WTC11 (cell line): ENCODE measurements at regions not wholly inside any gene's neighbourhood (a gene's known extent, or its start where the extent isn't known, plus 50 kb on each side); places are given as distances from the start of the nearest gene placed in this dataset.

Experiments
- ATF3 ChIP-seq: sonication (generic); formaldehyde crosslinking; conservative IDR thresholded peaks from 2 replicates; pipeline ENCODE4 v1.8.1; 2022; ENCODE audit warnings: mild to moderate bottlenecking, missing genetic modification reagents
- CREB1 ChIP-seq: sonication (generic); formaldehyde crosslinking; IDR thresholded peaks from 2 replicates; pipeline ENCODE4 v1.8.0; 2023; ENCODE audit warnings: mild to moderate bottlenecking, missing genetic modification reagents
- CTCF ChIP-seq: fragments of 200-600 bp; IDR thresholded peaks from 2 replicates; pipeline ENCODE4 v1.8.0; 2022; ENCODE audit warnings: antibody characterized with exemption
- IRF2 ChIP-seq: sonication (generic); formaldehyde crosslinking; IDR thresholded peaks from 2 replicates; pipeline ENCODE4 v1.8.0; 2022; ENCODE audit warnings: low read depth, missing genetic modification reagents, borderline replicate concordance
- KAT7 ChIP-seq: sonication (generic); formaldehyde crosslinking; IDR thresholded peaks from 2 replicates; pipeline ENCODE4 v1.8.1; 2023; ENCODE audit warnings: missing genetic modification reagents, mild to moderate bottlenecking, borderline replicate concordance
- NFE2L1 ChIP-seq: sonication (generic); formaldehyde crosslinking; IDR thresholded peaks from 2 replicates; pipeline ENCODE4 v1.8.1; 2023; ENCODE audit warnings: missing genetic modification reagents
- SMAD3 ChIP-seq: sonication (generic); formaldehyde crosslinking; IDR thresholded peaks from 2 replicates; pipeline ENCODE4 v1.8.0; 2022; ENCODE audit warnings: missing genetic modification reagents, mild to moderate bottlenecking, borderline replicate concordance
- ZNF219 ChIP-seq: sonication (generic); formaldehyde crosslinking; IDR thresholded peaks from 2 replicates; pipeline ENCODE4 v1.8.0; 2023; ENCODE audit warnings: missing genetic modification reagents, mild to moderate bottlenecking, borderline replicate concordance
- ZNF317 ChIP-seq: sonication (generic); formaldehyde crosslinking; IDR thresholded peaks from 2 replicates; pipeline ENCODE4 v1.8.1; 2023; ENCODE audit warnings: low read depth, mild to moderate bottlenecking, moderate library complexity, missing genetic modification reagents, borderline replicate concordance
- ZNF396 ChIP-seq: fragments of 250-450 bp; sonication (Bioruptor Pico); IDR thresholded peaks from 2 replicates; pipeline ENCODE4 v1.8.0; 2021; ENCODE audit warnings: mild to moderate bottlenecking, moderate library complexity, borderline replicate concordance
- TF ChIP-seq, protein P1 (sequence below): fragments of 250-450 bp; sonication (Bioruptor Pico); IDR thresholded peaks from 2 replicates; pipeline ENCODE4 v1.9.0; 2021; ENCODE audit warnings: mild to moderate bottlenecking
- TF ChIP-seq, protein P2 (sequence below): sonication (generic); formaldehyde crosslinking; IDR thresholded peaks from 2 replicates; pipeline ENCODE4 v1.8.0; 2022; ENCODE audit warnings: mild to moderate bottlenecking, missing genetic modification reagents

GRCh38 chr7:20561466-20561865, 54.0 kb upstream of the ABCB5 start:
- no peak for TF ChIP-seq CTCF
- no peak for TF ChIP-seq KAT7 (CRISPR knock-in tag)
- no peak for TF ChIP-seq ATF3 (CRISPR knock-in tag)
- TF ChIP-seq ZNF317 (CRISPR knock-in tag), result no peak
- TF ChIP-seq CREB1 (CRISPR knock-in tag), result no peak
- TF ChIP-seq, protein P1, sequence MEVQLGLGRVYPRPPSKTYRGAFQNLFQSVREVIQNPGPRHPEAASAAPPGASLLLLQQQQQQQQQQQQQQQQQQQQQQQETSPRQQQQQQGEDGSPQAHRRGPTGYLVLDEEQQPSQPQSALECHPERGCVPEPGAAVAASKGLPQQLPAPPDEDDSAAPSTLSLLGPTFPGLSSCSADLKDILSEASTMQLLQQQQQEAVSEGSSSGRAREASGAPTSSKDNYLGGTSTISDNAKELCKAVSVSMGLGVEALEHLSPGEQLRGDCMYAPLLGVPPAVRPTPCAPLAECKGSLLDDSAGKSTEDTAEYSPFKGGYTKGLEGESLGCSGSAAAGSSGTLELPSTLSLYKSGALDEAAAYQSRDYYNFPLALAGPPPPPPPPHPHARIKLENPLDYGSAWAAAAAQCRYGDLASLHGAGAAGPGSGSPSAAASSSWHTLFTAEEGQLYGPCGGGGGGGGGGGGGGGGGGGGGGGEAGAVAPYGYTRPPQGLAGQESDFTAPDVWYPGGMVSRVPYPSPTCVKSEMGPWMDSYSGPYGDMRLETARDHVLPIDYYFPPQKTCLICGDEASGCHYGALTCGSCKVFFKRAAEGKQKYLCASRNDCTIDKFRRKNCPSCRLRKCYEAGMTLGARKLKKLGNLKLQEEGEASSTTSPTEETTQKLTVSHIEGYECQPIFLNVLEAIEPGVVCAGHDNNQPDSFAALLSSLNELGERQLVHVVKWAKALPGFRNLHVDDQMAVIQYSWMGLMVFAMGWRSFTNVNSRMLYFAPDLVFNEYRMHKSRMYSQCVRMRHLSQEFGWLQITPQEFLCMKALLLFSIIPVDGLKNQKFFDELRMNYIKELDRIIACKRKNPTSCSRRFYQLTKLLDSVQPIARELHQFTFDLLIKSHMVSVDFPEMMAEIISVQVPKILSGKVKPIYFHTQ (CRISPR knock-in tag), result no peak
- TF ChIP-seq ZNF219 (CRISPR knock-in tag), result no peak
- TF ChIP-seq NFE2L1 (CRISPR knock-in tag), result no peak
- TF ChIP-seq, protein P2, sequence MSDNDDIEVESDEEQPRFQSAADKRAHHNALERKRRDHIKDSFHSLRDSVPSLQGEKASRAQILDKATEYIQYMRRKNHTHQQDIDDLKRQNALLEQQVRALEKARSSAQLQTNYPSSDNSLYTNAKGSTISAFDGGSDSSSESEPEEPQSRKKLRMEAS (CRISPR knock-in tag), result no peak
- TF ChIP-seq IRF2 (CRISPR knock-in tag), result no peak
- TF ChIP-seq SMAD3 (CRISPR knock-in tag), result no peak
- no peak for TF ChIP-seq ZNF396 (CRISPR knock-in tag)
